ENCODE measurements at regions not wholly inside any gene's neighbourhood (a gene's known extent, or its start where the extent isn't known, plus 50 kb on each side); places are given as distances from the start of the nearest gene placed in this dataset.
"Not testable (repeated sequence)": the region's sequence is repeated elsewhere in the genome, so short reads cannot be mapped to it uniquely, and the experiment has no call there.

DNA sequence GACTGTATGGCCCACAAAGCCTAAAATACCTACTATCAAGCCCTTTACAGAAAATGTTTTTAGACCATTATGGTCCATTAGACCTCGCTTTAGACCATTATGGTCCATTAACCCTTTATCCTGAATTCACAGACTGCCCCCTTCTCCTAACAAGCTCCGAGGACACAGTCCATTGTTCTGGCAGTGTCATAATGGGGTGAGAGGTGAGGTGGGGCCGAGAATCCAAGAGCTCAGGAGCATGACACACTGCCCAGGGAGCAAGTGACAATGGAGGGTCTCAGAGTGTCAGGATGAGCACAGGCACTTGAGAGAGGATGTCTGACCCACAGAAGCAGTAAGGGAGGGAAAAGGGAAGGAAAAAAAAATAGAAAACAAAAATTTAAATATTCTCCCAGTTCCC is 212.4 kb upstream of the NT5E start:
- Histone ChIP-seq H3K9me2 (ENCODE audit: low read depth, low read length) (no peaks in the 10 kb centered on the region), H3K27ac (ENCODE audit: low read depth, low read length, poor library complexity, severe bottlenecking) (no peak overlapping the region), H3K4me2 (ENCODE audit: low read length) (no peak overlapping the region), H3K36me3 (ENCODE audit: insufficient read depth, low read length) (no peaks in the 10 kb centered on the region), H3K4me3 (ENCODE audit: low read depth, low read length, poor library complexity, severe bottlenecking) (no peak overlapping the region), H3K9me3 (ENCODE audit: low read length) (no peaks in the 10 kb centered on the region), H3F3A (ENCODE audit: insufficient read depth, low read length) (no peaks in the 10 kb centered on the region), H3K9ac (ENCODE audit: low read length) (no peak overlapping the region), H3K27me3 (ENCODE audit: insufficient read depth, low read length) (no peaks in the 10 kb centered on the region), H2AFZ (ENCODE audit: low read length) (no peak overlapping the region), H3K79me2 (ENCODE audit: insufficient read depth, low read length) (no peaks in the 10 kb centered on the region), H3K4me1 (ENCODE audit: insufficient read depth, low read length, severe bottlenecking) (no peaks in the 10 kb centered on the region), H4K20me1 (ENCODE audit: insufficient read depth, low read length) (no peaks in the 10 kb centered on the region)
- TF ChIP-seq EZH2 (IDR thresholded peaks at IDR 0.05; ENCODE audit: borderline replicate concordance, low read length), result no peak
- TF ChIP-seq, protein P1, sequence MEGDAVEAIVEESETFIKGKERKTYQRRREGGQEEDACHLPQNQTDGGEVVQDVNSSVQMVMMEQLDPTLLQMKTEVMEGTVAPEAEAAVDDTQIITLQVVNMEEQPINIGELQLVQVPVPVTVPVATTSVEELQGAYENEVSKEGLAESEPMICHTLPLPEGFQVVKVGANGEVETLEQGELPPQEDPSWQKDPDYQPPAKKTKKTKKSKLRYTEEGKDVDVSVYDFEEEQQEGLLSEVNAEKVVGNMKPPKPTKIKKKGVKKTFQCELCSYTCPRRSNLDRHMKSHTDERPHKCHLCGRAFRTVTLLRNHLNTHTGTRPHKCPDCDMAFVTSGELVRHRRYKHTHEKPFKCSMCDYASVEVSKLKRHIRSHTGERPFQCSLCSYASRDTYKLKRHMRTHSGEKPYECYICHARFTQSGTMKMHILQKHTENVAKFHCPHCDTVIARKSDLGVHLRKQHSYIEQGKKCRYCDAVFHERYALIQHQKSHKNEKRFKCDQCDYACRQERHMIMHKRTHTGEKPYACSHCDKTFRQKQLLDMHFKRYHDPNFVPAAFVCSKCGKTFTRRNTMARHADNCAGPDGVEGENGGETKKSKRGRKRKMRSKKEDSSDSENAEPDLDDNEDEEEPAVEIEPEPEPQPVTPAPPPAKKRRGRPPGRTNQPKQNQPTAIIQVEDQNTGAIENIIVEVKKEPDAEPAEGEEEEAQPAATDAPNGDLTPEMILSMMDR (IDR thresholded peaks at IDR 0.05; ENCODE audit: low read length), result no peak

DNA sequence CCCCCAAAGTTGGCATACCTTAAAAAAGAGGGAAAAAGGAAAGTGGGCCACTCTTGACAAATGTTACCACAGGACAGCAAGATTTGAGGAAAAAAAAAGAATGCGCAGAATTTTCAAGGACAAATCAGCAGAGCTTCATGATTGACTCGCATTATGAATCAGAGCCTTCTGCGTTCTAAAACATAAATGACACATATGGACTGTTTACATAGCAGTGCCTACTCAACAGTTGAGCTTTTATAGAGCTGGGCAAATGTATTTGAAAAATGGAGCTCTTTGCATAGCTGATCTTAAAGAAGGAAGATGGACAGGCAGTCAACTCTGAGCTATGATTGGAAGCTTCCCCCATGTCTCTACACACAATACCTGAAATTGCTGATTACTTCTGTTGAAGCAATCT is 213.2 kb upstream of the NT5E start:
- no peaks in the 10 kb centered on the region for H3F3A ChIP-seq (ENCODE audit: insufficient read depth, low read length)
- no peak overlapping the region for H3K4me3 ChIP-seq (ENCODE audit: low read depth, low read length, poor library complexity, severe bottlenecking)
- H3K79me2 ChIP-seq (ENCODE audit: insufficient read depth, low read length), result no peaks in the 10 kb centered on the region
- no peaks in the 10 kb centered on the region for H3K4me1 ChIP-seq (ENCODE audit: insufficient read depth, low read length, severe bottlenecking)
- no peak overlapping the region for H3K4me2 ChIP-seq (ENCODE audit: low read length)
- H3K36me3 ChIP-seq (ENCODE audit: insufficient read depth, low read length), result no peaks in the 10 kb centered on the region
- H4K20me1 ChIP-seq (ENCODE audit: insufficient read depth, low read length), result no peaks in the 10 kb centered on the region
- H2AFZ ChIP-seq (ENCODE audit: low read length), result no peak overlapping the region
- H3K9me3 ChIP-seq (ENCODE audit: low read length), result no peaks in the 10 kb centered on the region
- H3K9me2 ChIP-seq (ENCODE audit: low read depth, low read length), result no peaks in the 10 kb centered on the region
- H3K27me3 ChIP-seq (ENCODE audit: insufficient read depth, low read length), result no peaks in the 10 kb centered on the region
- no peak overlapping the region for H3K9ac ChIP-seq (ENCODE audit: low read length)
- TF ChIP-seq EZH2 (IDR thresholded peaks at IDR 0.05; ENCODE audit: borderline replicate concordance, low read length), result no peak
- TF ChIP-seq, protein P1 (IDR thresholded peaks at IDR 0.05; ENCODE audit: low read length), result no peak
- H3K27ac ChIP-seq (ENCODE audit: low read depth, low read length, poor library complexity, severe bottlenecking), result no peak overlapping the region

DNA sequence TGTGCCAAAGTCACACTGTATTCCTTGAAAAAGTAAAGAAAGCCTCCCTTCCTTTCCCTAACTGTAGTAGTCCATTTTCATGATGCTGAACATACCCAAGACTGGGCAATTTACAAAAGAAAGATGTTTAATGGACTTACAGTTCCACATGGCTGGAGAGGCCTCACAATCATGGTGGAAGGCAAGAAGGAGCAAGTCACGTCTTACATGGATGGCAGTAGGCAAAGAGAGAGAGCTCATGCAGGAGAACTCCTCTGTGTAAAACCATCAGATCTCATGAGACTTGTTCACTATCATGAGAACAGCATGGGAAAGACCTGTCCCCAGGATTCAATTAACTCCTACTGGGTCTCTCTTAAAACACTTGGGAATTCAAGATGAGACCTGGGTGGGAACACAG is 222.5 kb upstream of the NT5E start:
- H3K36me3 ChIP-seq (ENCODE audit: insufficient read depth, low read length); H2AFZ ChIP-seq (ENCODE audit: low read length); H3K79me2 ChIP-seq (ENCODE audit: insufficient read depth, low read length); H3K9ac ChIP-seq (ENCODE audit: low read length); H4K20me1 ChIP-seq (ENCODE audit: insufficient read depth, low read length); H3K27ac ChIP-seq (ENCODE audit: low read depth, low read length, poor library complexity, severe bottlenecking); H3K27me3 ChIP-seq (ENCODE audit: insufficient read depth, low read length); H3K9me2 ChIP-seq (ENCODE audit: low read depth, low read length); H3K4me3 ChIP-seq (ENCODE audit: low read depth, low read length, poor library complexity, severe bottlenecking); H3K4me2 ChIP-seq (ENCODE audit: low read length); H3K9me3 ChIP-seq (ENCODE audit: low read length); H3K4me1 ChIP-seq (ENCODE audit: insufficient read depth, low read length, severe bottlenecking); H3F3A ChIP-seq (ENCODE audit: insufficient read depth, low read length): not testable (repeated sequence)

DNA sequence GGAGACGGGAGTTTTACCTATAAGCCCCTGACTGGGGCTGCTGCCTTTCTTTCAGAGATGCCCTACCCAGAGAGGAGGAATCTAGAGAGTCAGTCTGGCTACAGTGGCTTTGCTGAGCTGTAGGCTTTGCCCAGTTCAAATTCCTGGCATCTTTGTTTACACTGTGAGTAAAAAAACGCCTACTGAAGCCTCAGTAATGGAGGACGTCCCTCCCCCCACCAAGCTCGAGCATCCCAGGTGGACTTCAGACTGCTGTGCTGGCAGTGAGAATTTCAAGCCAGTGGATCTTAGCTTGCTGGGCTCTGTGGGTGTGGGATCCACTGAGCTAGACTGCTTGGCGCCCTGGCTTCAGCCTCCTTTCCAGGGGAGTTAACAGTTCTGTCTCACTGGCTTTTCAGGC is 237.1 kb upstream of the NT5E start:
- H3K9ac ChIP-seq (ENCODE audit: low read length); H3K27me3 ChIP-seq (ENCODE audit: insufficient read depth, low read length); H3K36me3 ChIP-seq (ENCODE audit: insufficient read depth, low read length); H3K9me2 ChIP-seq (ENCODE audit: low read depth, low read length); H2AFZ ChIP-seq (ENCODE audit: low read length); H3K4me3 ChIP-seq (ENCODE audit: low read depth, low read length, poor library complexity, severe bottlenecking); H4K20me1 ChIP-seq (ENCODE audit: insufficient read depth, low read length); H3F3A ChIP-seq (ENCODE audit: insufficient read depth, low read length); H3K4me1 ChIP-seq (ENCODE audit: insufficient read depth, low read length, severe bottlenecking); H3K27ac ChIP-seq (ENCODE audit: low read depth, low read length, poor library complexity, severe bottlenecking); H3K9me3 ChIP-seq (ENCODE audit: low read length); H3K4me2 ChIP-seq (ENCODE audit: low read length); H3K79me2 ChIP-seq (ENCODE audit: insufficient read depth, low read length): not testable (repeated sequence)
